GM12878 (cell line): ENCODE measurements at regions not wholly inside any gene's neighbourhood (a gene's known extent, or its start where the extent isn't known, plus 50 kb on each side); places are given as distances from the start of the nearest gene placed in this dataset.

Experiments
- ATAC-seq: fragments of 200-7000 bp; cut with Tn5 transposase; 3 replicates; pipeline ENCODE4 v1.9.1; 2020; ENCODE audit warnings: mild to moderate bottlenecking, moderate library complexity
- BruUV-seq: library from RNA; stranded (reverse); fragments of 400-500 nt; replicated peaks from 2 replicates; lab custom pipeline; 2021; lab: Mats Ljungman, UMichigan
- CTCF ChIA-PET: fragments of 300-600 bp; sonication (Branson Sonifier 250); formaldehyde crosslinking; extraction: SDS; loops from one replicate; lab custom pipeline; 2021; ENCODE audit warnings: inconsistent platforms; lab: Yijun Ruan, JAX
- POLR2A ChIA-PET: fragments of 350-600 bp; formaldehyde crosslinking; extraction: SDS; loops from one replicate; lab custom pipeline; 2021; ENCODE audit warnings: inconsistent platforms; lab: Charles Lee
- RAD21 ChIA-PET: fragments of 300-600 bp; sonication (Branson Sonifier 250); formaldehyde crosslinking; loops from one replicate; lab custom pipeline; 2023; ENCODE audit warnings: antibody characterized with exemption; ENCODE audit not compliant: unreplicated experiment; lab: Charles Lee
- SMC1A ChIA-PET: fragments of 300-600 bp; sonication (Branson Sonifier 250); formaldehyde crosslinking; loops from one replicate; lab custom pipeline; 2023; ENCODE audit not compliant: unreplicated experiment, uncharacterized antibody; lab: Charles Lee
- DNase-seq: peaks from one replicate; pipeline ENCODE4 v3.0.0-alpha.2; 2011; ENCODE audit warnings: low read depth, low spot score
- FAIRE-seq: peaks from 3 replicates; lab custom pipeline; 2011; peaks lifted over from hg19 to GRCh38; lab: Jason Lieb, UNC
- H2AFZ ChIP-seq: 2 replicates; pipeline ENCODE4 v1.6.0; 2011; ENCODE audit warnings: low read depth, low read length, control low read depth; ENCODE audit not compliant: control insufficient read depth
- H3K27ac ChIP-seq: 2 replicates; pipeline ENCODE4 v1.5.1; 2011; ENCODE audit warnings: control low read depth; ENCODE audit not compliant: control insufficient read depth, insufficient read depth
- H3K27me3 ChIP-seq, 2 experiments: replicated peaks in 1 of 2; 2 replicates each; pipeline versions ENCODE4 v1.6.0 to v1.6.1; 2011; ENCODE audit warnings: low read length in 1 of 2; ENCODE audit not compliant: control insufficient read depth in 2 of 2, insufficient read depth in 2 of 2
- H3K36me3 ChIP-seq, 2 experiments: 2 replicates each; pipeline ENCODE4 v1.5.1; 2011; ENCODE audit warnings: low read length in 1 of 2; ENCODE audit not compliant: control insufficient read depth in 2 of 2, insufficient read depth in 2 of 2
- H3K4me1 ChIP-seq: 2 replicates; pipeline ENCODE4 v1.6.1; 2011; ENCODE audit warnings: mild to moderate bottlenecking, low read length, moderate library complexity, mixed read lengths; ENCODE audit not compliant: control insufficient read depth, insufficient read depth
- H3K4me2 ChIP-seq: 2 replicates; pipeline ENCODE4 v1.6.0; 2011; ENCODE audit warnings: control low read depth; ENCODE audit not compliant: control insufficient read depth, insufficient read depth
- H3K4me3 ChIP-seq: fragments of 200-600 bp; sonication (generic); 2 replicates; pipeline ENCODE4 v1.5.1; 2016
- H3K79me2 ChIP-seq: 2 replicates; pipeline ENCODE4 v1.6.0; 2011; ENCODE audit warnings: low read length; ENCODE audit not compliant: control insufficient read depth, insufficient read depth
- H3K9ac ChIP-seq: 2 replicates; pipeline ENCODE4 v1.8.0; 2011; ENCODE audit warnings: low read length, control low read depth, mixed read lengths; ENCODE audit not compliant: control insufficient read depth, insufficient read depth
- H3K9me3 ChIP-seq: replicated peaks from 3 replicates; pipeline ENCODE4 v1.5.1; 2011; ENCODE audit warnings: mild to moderate bottlenecking, low read length; ENCODE audit not compliant: control insufficient read depth, insufficient read depth
- H4K20me1 ChIP-seq: 2 replicates; pipeline ENCODE4 v1.6.0; 2011; ENCODE audit not compliant: control insufficient read depth, insufficient read depth
- WGBS: methylation state at CpG from one replicate; pipeline ENCODE4 v1.1.6; 2016; ENCODE audit warnings: low lambda C conversion rate; ENCODE audit not compliant: insufficient replicate concordance, insufficient coverage; ENCODE audit errors: missing lambda C conversion rate; 5-methylcytosine and 5-hydroxymethylcytosine counted together
- in situ Hi-C: fragments of 300-500 bp; cut with MboI; formaldehyde crosslinking; loops from 9 replicates; pipeline ENCODE4 v1.14.3; 2018; ENCODE audit warnings: mixed read lengths
- intact Hi-C: fragments of 100-400 bp; cut with micrococcal nuclease; formaldehyde crosslinking; loops from one replicate; pipeline ENCODE4 v1.14.2; 2022; ENCODE audit not compliant: unreplicated experiment
- TF ChIP-seq, protein P1 (sequence below): fragments of 450-650 bp; formaldehyde crosslinking; IDR thresholded peaks from 2 replicates; pipeline ENCODE4 v1.4.0; 2022; ENCODE audit warnings: mild to moderate bottlenecking, moderate library complexity
- TF ChIP-seq, protein P2 (sequence below): IDR thresholded peaks from 2 replicates; pipeline ENCODE4 v1.6.1; 2011; ENCODE audit warnings: borderline replicate concordance, low read depth, mild to moderate bottlenecking, moderate library complexity, low read length; ENCODE audit not compliant: insufficient read depth, poor library complexity, severe bottlenecking
- TF ChIP-seq, protein P3 (sequence below): IDR thresholded peaks from 2 replicates; pipeline ENCODE4 v1.6.1; 2012; ENCODE audit warnings: mild to moderate bottlenecking, low read depth, low read length

DNA sequence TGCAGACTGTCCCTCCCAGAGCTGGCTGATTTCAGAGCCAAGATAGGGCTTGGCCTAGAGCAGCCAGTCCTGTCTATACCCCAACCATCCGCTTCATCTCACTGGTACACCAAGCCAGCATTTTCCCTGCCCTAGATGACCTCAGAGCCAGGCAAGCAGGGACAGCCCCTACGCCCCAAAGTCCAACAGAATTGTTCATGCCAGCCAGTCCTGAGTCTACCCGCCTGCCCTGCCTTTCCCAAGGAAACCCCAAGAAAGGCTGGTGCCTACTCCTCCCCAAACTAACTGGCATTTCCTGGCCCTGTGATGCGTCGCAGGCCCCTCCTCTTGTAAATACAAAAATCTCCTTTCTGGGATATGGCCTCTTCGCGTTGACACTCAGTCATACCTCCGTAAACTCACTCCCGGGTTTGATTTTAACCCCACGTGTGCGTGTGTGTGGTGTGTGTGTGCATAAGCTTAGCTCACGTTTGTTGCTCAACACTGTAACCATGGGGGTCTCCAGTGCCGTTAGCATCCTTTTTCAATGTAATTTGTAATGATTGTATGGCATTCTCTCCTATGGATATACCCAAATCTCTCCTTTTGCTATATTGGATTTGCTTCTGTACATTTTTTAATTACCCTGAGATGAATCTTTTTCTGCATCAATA lies 75.3 kb downstream of the SIK1 start (continued):
- TF ChIP-seq, protein P1, sequence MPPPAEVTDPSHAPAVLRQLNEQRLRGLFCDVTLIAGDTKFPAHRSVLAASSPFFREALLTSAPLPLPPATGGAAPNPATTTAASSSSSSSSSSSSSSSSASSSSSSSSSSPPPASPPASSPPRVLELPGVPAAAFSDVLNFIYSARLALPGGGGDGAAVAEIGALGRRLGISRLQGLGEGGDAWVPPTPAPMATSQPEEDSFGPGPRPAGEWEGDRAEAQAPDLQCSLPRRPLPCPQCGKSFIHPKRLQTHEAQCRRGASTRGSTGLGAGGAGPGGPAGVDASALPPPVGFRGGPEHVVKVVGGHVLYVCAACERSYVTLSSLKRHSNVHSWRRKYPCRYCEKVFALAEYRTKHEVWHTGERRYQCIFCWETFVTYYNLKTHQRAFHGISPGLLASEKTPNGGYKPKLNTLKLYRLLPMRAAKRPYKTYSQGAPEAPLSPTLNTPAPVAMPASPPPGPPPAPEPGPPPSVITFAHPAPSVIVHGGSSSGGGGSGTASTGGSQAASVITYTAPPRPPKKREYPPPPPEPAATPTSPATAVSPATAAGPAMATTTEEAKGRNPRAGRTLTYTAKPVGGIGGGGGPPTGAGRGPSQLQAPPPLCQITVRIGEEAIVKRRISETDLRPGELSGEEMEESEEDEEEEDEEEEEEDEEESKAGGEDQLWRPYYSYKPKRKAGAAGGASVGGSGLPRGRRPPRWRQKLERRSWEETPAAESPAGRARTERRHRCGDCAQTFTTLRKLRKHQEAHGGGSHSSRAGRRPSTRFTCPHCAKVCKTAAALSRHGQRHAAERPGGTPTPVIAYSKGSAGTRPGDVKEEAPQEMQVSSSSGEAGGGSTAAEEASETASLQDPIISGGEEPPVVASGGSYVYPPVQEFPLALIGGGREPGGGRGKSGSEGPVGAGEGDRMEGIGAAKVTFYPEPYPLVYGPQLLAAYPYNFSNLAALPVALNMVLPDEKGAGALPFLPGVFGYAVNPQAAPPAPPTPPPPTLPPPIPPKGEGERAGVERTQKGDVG (CRISPR knock-in tag), result no peak

DNA sequence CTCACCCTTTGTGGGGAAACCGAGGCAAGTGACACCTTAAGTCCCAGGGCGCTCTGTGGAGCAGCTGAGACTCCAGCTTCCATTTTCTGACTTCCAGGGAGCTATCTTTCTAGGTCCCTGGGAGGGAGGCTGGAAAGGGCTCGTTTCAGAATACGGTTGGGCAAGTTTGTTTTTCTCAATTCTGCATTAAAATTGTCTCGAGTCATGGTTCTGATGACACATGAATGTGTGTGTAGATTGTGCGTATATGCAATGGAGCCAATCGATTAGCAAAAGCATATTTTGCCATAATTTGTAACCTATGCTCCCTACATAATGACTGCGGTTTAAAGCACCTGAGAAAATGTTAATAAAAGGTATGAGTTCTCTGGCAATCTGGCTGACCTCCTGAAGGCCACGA lies 77.3 kb downstream of the SIK1 start:
- H3K9me3 ChIP-seq, result no peaks in the 10 kb centered on the region; the same call in 2 of the 3 replicates
- no peak overlapping the region for H2AFZ ChIP-seq
- POLR2A ChIA-PET, result interaction anchor here (0.6 kb wide), 1 partner anchor 381 kb away, joined by 3 read pairs; no protein-coding TSS in a partner anchor
- TF ChIP-seq, protein P2, sequence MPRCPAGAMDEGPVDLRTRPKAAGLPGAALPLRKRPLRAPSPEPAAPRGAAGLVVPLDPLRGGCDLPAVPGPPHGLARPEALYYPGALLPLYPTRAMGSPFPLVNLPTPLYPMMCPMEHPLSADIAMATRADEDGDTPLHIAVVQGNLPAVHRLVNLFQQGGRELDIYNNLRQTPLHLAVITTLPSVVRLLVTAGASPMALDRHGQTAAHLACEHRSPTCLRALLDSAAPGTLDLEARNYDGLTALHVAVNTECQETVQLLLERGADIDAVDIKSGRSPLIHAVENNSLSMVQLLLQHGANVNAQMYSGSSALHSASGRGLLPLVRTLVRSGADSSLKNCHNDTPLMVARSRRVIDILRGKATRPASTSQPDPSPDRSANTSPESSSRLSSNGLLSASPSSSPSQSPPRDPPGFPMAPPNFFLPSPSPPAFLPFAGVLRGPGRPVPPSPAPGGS, result peak; percentile 77
- TF ChIP-seq, protein P3, sequence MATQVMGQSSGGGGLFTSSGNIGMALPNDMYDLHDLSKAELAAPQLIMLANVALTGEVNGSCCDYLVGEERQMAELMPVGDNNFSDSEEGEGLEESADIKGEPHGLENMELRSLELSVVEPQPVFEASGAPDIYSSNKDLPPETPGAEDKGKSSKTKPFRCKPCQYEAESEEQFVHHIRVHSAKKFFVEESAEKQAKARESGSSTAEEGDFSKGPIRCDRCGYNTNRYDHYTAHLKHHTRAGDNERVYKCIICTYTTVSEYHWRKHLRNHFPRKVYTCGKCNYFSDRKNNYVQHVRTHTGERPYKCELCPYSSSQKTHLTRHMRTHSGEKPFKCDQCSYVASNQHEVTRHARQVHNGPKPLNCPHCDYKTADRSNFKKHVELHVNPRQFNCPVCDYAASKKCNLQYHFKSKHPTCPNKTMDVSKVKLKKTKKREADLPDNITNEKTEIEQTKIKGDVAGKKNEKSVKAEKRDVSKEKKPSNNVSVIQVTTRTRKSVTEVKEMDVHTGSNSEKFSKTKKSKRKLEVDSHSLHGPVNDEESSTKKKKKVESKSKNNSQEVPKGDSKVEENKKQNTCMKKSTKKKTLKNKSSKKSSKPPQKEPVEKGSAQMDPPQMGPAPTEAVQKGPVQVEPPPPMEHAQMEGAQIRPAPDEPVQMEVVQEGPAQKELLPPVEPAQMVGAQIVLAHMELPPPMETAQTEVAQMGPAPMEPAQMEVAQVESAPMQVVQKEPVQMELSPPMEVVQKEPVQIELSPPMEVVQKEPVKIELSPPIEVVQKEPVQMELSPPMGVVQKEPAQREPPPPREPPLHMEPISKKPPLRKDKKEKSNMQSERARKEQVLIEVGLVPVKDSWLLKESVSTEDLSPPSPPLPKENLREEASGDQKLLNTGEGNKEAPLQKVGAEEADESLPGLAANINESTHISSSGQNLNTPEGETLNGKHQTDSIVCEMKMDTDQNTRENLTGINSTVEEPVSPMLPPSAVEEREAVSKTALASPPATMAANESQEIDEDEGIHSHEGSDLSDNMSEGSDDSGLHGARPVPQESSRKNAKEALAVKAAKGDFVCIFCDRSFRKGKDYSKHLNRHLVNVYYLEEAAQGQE, result no peak
- no peak overlapping the region for H3K4me2 ChIP-seq
- intact Hi-C loops, result no loop called here
- ATAC-seq, result no peak
- H3K27ac ChIP-seq, result no peak overlapping the region
- peaks cover 24% of the 10 kb centered on the region for H3K4me1 ChIP-seq
- no peak overlapping the region for H3K4me3 ChIP-seq
- no peaks in the 10 kb centered on the region for H3K36me3 ChIP-seq
- no peaks in the 10 kb centered on the region for H4K20me1 ChIP-seq
- no peak overlapping the region for H3K9ac ChIP-seq
- SMC1A ChIA-PET, result no interaction called here
- CTCF ChIA-PET, result interaction anchor here (1.4 kb wide), 1 partner anchor 296 kb away, joined by 3 read pairs; no protein-coding TSS in a partner anchor
- RAD21 ChIA-PET, result no interaction called here
- no TSS peak for BruUV-seq
- in situ Hi-C loops, result no loop called here
- no peaks in the 10 kb centered on the region for H3K27me3 ChIP-seq
- FAIRE-seq, result no peak
- 72% methylated on average over 9 of the region's 9 CpGs for WGBS
- peaks cover 12% of the 10 kb centered on the region for H3K79me2 ChIP-seq
- DNase-seq, result no peak
